Lower lobe of right lung (tissue), 2 donors: ENCODE measurements at regions not wholly inside any gene's neighbourhood (a gene's known extent, or its start where the extent isn't known, plus 50 kb on each side); places are given as distances from the start of the nearest gene placed in this dataset.

ENCODE experiments used
- ATAC-seq, 2 donors: fragments of 200-7000 bp; cut with Tn5 transposase; one replicate each; pipeline ENCODE4 v1.9.1; 2020 to 2022; ENCODE audit warnings: mild to moderate bottlenecking in 2 of 2, moderate library complexity in 2 of 2
- DNase-seq: peaks from one replicate; pipeline ENCODE4 v3.0.0-alpha.2; 2020
- H3K27ac ChIP-seq: fragments of 200-600 bp; one replicate; pipeline ENCODE4 v1.8.0; 2022
- H3K27me3 ChIP-seq: fragments of 200-600 bp; one replicate; pipeline ENCODE4 v1.8.0; 2022; ENCODE audit warnings: low read depth
- H3K36me3 ChIP-seq: fragments of 200-600 bp; one replicate; pipeline ENCODE4 v1.8.0; 2022; ENCODE audit warnings: mild to moderate bottlenecking
- H3K4me1 ChIP-seq: fragments of 200-600 bp; one replicate; pipeline ENCODE4 v1.8.0; 2022
- H3K4me3 ChIP-seq: fragments of 200-600 bp; one replicate; pipeline ENCODE4 v1.8.0; 2022; ENCODE audit warnings: mild to moderate bottlenecking
- H3K9me3 ChIP-seq: fragments of 200-600 bp; one replicate; pipeline ENCODE4 v1.8.0; 2022
- intact Hi-C: fragments of 100-400 bp; cut with DNase I; formaldehyde crosslinking; loops from one replicate; pipeline ENCODE4 v1.11.0; 2022
- TF ChIP-seq, protein P1 (sequence below): fragments of 200-600 bp; IDR thresholded peaks from one replicate; pipeline ENCODE4 v1.8.0; 2022; ENCODE audit warnings: antibody characterized with exemption, mild to moderate bottlenecking
- donor health status: DM: no; HTN: yes; CAD: no; lungs with severe emphysema.

DNA sequence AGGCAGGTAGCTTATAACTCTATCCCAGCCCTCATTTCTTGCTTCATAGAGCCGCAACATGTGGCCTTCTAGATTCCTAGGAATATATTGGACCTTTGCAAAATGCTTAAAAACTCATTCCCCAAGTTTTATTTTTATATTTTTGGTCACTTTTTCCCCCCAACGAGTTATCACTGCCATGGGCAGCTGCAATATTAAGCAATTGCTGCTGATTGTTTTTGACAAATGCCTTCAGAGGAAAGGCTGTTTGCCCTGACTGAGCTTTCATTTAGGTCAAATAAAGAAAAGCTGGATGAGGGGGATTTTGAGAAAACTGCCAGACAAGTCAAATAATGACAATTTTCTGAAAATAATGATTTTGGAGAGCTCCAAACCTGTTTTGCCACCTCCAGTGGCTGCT lies 976.9 kb upstream of the MBL2 start:
- H3K4me1 ChIP-seq: no peaks in the 10 kb centered on the region
- H3K36me3 ChIP-seq: no peaks in the 10 kb centered on the region
- H3K9me3 ChIP-seq: peaks cover 9% of the 10 kb centered on the region
- H3K27ac ChIP-seq: no peak overlapping the region
- H3K4me3 ChIP-seq: no peak overlapping the region
- TF ChIP-seq, protein P1, sequence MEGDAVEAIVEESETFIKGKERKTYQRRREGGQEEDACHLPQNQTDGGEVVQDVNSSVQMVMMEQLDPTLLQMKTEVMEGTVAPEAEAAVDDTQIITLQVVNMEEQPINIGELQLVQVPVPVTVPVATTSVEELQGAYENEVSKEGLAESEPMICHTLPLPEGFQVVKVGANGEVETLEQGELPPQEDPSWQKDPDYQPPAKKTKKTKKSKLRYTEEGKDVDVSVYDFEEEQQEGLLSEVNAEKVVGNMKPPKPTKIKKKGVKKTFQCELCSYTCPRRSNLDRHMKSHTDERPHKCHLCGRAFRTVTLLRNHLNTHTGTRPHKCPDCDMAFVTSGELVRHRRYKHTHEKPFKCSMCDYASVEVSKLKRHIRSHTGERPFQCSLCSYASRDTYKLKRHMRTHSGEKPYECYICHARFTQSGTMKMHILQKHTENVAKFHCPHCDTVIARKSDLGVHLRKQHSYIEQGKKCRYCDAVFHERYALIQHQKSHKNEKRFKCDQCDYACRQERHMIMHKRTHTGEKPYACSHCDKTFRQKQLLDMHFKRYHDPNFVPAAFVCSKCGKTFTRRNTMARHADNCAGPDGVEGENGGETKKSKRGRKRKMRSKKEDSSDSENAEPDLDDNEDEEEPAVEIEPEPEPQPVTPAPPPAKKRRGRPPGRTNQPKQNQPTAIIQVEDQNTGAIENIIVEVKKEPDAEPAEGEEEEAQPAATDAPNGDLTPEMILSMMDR: no peak
- DNase-seq (no peak), ATAC-seq (no peak)
- H3K27me3 ChIP-seq: no peaks in the 10 kb centered on the region
- intact Hi-C loops: no loop called here

DNA sequence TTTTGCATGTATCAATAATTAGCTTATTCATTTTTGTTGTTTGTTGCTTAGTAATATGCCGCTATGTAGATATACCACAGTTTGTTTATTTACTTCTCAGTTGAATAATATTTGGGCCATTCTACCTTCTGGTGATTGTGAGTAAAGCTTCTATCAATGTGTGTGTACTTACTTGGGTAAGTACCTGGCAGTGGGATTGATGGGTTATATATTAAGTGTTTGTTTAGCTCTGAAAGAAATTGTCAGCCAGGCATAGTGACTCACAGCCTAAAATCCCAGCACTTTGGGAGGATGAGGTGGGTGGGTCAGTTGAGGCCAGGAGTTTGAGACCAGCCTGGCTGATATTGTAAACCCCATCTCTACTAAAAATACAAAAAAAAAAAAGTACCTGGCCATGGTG lies 975.7 kb upstream of the MBL2 start:
- ATAC-seq: no peak
- no peaks in the 10 kb centered on the region for H3K4me1 ChIP-seq

DNA sequence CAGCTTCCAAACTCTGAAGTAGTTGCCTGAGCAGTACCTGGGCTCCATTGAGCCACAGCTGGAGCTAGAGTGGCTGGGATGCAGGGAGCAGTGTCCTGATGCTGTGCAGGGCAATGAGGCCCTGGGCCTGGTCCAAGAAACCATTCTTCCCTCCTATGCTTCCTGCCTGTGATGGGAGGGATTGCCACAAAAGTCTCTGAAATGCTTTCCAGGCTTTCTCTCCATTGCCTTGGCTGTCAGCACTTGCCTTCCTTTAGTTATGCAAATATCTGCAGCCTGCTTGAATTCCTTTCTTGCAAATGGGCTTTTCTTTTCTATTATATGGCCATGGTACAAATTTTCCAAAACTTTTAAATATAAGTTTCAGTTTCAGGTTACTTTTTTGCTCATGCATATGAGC lies 972.2 kb upstream of the MBL2 start:
- no peak overlapping the region for H3K27ac ChIP-seq
- TF ChIP-seq, protein P1: no peak
- ATAC-seq (no peak), DNase-seq (no peak)
- no peaks in the 10 kb centered on the region for H3K27me3 ChIP-seq
- no peaks in the 10 kb centered on the region for H3K4me1 ChIP-seq
- peaks cover 9% of the 10 kb centered on the region for H3K9me3 ChIP-seq
- intact Hi-C loops: no loop called here
- H3K36me3 ChIP-seq: no peaks in the 10 kb centered on the region
- H3K4me3 ChIP-seq: no peak overlapping the region

More for the DNA sequence above, 975.7 kb upstream of the MBL2 start:
- H3K36me3 ChIP-seq: no peaks in the 10 kb centered on the region
- no peaks in the 10 kb centered on the region for H3K27me3 ChIP-seq
- no peak overlapping the region for H3K4me3 ChIP-seq
- intact Hi-C loops: no loop called here
- H3K27ac ChIP-seq: no peak overlapping the region
- H3K9me3 ChIP-seq: peaks cover 9% of the 10 kb centered on the region
- TF ChIP-seq, protein P1: no peak
- no peak for DNase-seq

DNA sequence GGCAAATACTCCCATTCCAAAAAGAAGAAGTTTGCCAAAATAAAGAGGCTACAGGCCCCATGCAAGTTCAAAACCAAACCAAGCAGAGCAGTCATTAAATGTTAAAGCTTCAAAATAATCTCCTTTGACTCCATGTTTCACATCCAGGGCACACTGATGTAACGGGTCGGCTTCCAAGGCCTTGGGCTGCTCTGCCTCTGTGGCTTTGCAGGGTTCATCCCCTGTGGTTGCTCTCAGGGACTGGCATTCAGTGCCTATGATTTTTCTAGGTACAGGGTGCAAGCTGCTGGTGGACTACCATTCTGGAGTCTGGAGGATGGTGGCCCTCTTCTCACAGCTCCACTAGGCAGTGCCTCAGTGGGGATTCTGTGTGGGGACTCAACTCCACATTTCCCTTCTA lies 971.6 kb upstream of the MBL2 start:
- H3K27ac ChIP-seq: no peak overlapping the region
- TF ChIP-seq, protein P1: no peak
- no peak overlapping the region for H3K4me3 ChIP-seq
- peaks cover 4% of the 10 kb centered on the region for H3K9me3 ChIP-seq
- no peaks in the 10 kb centered on the region for H3K4me1 ChIP-seq
- H3K27me3 ChIP-seq: no peaks in the 10 kb centered on the region
- H3K36me3 ChIP-seq: no peaks in the 10 kb centered on the region
- ATAC-seq (no peak), DNase-seq (no peak)
- intact Hi-C loops: no loop called here

DNA sequence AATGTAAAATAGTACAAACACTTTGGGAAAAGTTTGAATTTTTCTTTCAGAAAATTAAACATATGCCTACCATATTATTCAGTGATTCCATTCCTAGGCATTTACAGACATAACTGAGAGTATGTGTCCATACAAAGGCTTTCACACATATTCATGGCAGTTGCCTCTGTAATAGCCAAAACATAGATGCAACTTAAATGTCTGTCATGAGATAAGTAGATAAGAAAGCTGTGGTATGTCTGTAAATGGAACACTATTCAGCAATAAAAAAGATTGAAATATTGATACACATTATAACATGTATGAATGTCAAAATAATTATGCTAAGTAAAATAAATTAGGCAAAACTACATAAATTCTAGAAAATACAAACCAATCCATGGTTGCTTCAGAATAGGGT lies 964.5 kb upstream of the MBL2 start:
- Histone ChIP-seq H3K9me3 (peaks cover 5% of the 10 kb centered on the region), H3K36me3 (no peaks in the 10 kb centered on the region), H3K4me3 (no peak overlapping the region), H3K4me1 (no peaks in the 10 kb centered on the region), H3K27ac (no peak overlapping the region), H3K27me3 (no peaks in the 10 kb centered on the region)
- intact Hi-C loops: no loop called here
- DNase-seq: no peak
- TF ChIP-seq, protein P1: no peak
- no peak for ATAC-seq

DNA sequence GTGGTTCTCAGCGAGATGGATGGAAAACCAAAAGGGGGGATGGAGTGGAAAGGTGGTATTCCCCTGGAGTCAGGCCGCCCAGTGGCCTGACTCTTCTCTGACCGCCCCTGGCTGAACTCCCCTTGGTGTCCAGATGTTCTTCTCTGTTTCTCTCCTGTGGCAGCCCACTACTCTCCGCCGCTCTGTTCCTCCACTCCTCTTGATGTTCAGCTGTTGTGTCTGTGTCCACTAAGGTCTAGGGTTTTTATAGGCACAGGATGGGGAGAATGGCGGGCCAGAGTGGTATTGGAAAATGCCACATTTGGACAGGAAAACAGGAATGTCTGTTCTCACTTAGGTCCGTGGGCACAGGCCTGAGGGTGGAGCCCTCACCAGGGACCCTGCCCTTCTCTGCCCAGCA lies 954.3 kb upstream of the MBL2 start:
- ATAC-seq (no peak), DNase-seq (no peak)
- Histone ChIP-seq H3K4me1 (no peaks in the 10 kb centered on the region), H3K4me3 (no peak overlapping the region), H3K9me3 (no peaks in the 10 kb centered on the region), H3K36me3 (no peaks in the 10 kb centered on the region), H3K27me3 (no peaks in the 10 kb centered on the region), H3K27ac (no peak overlapping the region)
- intact Hi-C loops: no loop called here
- TF ChIP-seq, protein P1: no peak
